Activated CD8-positive, alpha-beta T cell treated with anti-CD3 and anti-CD28 coated beads for 36 hours (primary cell): ENCODE measurements at regions not wholly inside any gene's neighbourhood (a gene's known extent, or its start where the extent isn't known, plus 50 kb on each side); places are given as distances from the start of the nearest gene placed in this dataset.

Experiments
- ATAC-seq: fragments of 200-7000 bp; cut with Tn5 transposase; one replicate; pipeline ENCODE4 v1.10.0; 2021; ENCODE audit warnings: mild to moderate bottlenecking, moderate library complexity
- CTCF ChIA-PET: fragments of 350-600 bp; sonication (Branson Sonifier 250); formaldehyde crosslinking; loops from one replicate; lab custom pipeline; 2021; ENCODE audit warnings: antibody characterized with exemption; lab: Charles Lee
- POLR2A ChIA-PET: fragments of 350-600 bp; sonication (Branson Sonifier 250); formaldehyde crosslinking; loops from one replicate; lab custom pipeline; 2021; ENCODE audit warnings: antibody characterized with exemption; lab: Charles Lee
- DNase-seq: peaks from one replicate; pipeline ENCODE4 v3.0.0-alpha.2; 2020
- H3K27ac Mint-ChIP-seq: one replicate; pipeline ENCODE4 v1.8.0; 2021; ENCODE audit warnings: mild to moderate bottlenecking, mixed read lengths
- H3K27me3 Mint-ChIP-seq: one replicate; pipeline ENCODE4 v1.8.0; 2021; ENCODE audit warnings: mixed read lengths
- H3K36me3 Mint-ChIP-seq: one replicate; pipeline ENCODE4 v1.8.0; 2021; ENCODE audit warnings: low read depth, mixed read lengths
- H3K4me1 Mint-ChIP-seq: one replicate; pipeline ENCODE4 v1.8.0; 2021; ENCODE audit warnings: low read depth, mixed read lengths
- H3K4me3 Mint-ChIP-seq: one replicate; pipeline ENCODE4 v1.8.0; 2021; ENCODE audit warnings: mild to moderate bottlenecking, moderate library complexity, mixed read lengths
- H3K9me3 Mint-ChIP-seq: one replicate; pipeline ENCODE4 v1.8.0; 2021; ENCODE audit warnings: mixed read lengths
- intact Hi-C: fragments of 100-400 bp; cut with micrococcal nuclease; formaldehyde crosslinking; loops from one replicate; pipeline ENCODE4 v1.10.0; 2022
- TF ChIP-seq, protein P1 (sequence below): fragments of 200-600 bp; IDR thresholded peaks from one replicate; pipeline ENCODE4 v1.8.0; 2022; ENCODE audit warnings: antibody characterized with exemption, mild to moderate bottlenecking

DNA sequence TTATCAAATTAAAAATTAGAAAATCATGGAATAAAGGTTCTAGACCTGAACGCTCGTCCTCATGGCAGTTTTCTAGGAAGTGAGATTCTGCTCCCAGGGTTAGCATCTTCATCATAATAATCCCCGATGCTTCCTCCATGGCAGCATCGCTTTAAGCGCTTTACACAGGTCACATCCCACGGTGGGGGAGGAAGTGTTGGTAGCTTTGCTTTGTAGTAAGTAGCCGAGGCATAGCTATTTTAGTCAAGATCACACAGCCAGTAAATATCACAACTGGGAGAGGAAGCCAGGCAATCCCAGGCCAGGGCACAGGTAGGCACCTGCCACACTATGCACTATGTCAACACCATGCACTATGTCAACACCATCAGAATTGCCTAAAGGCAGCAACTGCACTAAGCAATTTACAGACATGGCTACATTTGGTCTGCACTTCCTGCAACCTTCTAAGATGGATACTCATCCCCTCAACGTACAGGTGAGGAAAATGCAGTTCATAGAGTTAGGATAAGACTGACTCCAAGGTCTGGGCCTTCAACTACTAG lies 205.5 kb downstream of the FBXO15 start:
- Mint-ChIP-seq H3K4me3 (no peak overlapping the region), H3K9me3 (no peaks in the 10 kb centered on the region), H3K27me3 (peaks cover 1% of the 10 kb centered on the region), H3K4me1 (no peaks in the 10 kb centered on the region), H3K36me3 (no peaks in the 10 kb centered on the region), H3K27ac (no peak overlapping the region)
- TF ChIP-seq, protein P1, sequence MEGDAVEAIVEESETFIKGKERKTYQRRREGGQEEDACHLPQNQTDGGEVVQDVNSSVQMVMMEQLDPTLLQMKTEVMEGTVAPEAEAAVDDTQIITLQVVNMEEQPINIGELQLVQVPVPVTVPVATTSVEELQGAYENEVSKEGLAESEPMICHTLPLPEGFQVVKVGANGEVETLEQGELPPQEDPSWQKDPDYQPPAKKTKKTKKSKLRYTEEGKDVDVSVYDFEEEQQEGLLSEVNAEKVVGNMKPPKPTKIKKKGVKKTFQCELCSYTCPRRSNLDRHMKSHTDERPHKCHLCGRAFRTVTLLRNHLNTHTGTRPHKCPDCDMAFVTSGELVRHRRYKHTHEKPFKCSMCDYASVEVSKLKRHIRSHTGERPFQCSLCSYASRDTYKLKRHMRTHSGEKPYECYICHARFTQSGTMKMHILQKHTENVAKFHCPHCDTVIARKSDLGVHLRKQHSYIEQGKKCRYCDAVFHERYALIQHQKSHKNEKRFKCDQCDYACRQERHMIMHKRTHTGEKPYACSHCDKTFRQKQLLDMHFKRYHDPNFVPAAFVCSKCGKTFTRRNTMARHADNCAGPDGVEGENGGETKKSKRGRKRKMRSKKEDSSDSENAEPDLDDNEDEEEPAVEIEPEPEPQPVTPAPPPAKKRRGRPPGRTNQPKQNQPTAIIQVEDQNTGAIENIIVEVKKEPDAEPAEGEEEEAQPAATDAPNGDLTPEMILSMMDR = no peak
- no peak for ATAC-seq
- ChIA-PET POLR2A (no interaction called here), CTCF (no interaction called here)
- DNase-seq = no peak
- intact Hi-C loops = no loop called here

DNA sequence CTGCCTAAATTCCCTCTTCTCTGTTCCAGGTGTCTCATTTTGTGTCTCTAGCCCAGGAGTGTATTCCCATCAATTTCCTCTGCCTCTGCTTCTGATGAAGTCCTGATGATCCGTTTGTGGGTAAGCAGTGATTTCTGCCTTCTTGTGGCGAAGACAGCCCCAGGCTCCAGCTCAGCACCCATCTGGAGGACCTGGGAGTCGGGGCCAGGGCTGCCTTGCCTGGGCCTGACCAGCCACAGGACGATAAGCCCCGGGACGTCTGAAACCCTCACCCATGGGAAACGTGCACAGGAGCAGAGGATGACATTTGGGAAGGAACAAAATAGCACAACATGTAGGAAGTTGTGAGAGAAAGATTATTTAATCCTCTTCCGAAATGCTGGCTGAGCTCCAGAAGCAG lies 206.9 kb downstream of the FBXO15 start:
- Mint-ChIP-seq H3K36me3 (no peaks in the 10 kb centered on the region), H3K27ac (no peak overlapping the region), H3K4me3 (no peak overlapping the region), H3K4me1 (no peaks in the 10 kb centered on the region), H3K27me3 (peaks cover 1% of the 10 kb centered on the region), H3K9me3 (no peaks in the 10 kb centered on the region)
- ChIA-PET CTCF (no interaction called here), POLR2A (no interaction called here)
- TF ChIP-seq, protein P1 = no peak
- intact Hi-C loops = no loop called here
- DNase-seq = no peak
- ATAC-seq = no peak

DNA sequence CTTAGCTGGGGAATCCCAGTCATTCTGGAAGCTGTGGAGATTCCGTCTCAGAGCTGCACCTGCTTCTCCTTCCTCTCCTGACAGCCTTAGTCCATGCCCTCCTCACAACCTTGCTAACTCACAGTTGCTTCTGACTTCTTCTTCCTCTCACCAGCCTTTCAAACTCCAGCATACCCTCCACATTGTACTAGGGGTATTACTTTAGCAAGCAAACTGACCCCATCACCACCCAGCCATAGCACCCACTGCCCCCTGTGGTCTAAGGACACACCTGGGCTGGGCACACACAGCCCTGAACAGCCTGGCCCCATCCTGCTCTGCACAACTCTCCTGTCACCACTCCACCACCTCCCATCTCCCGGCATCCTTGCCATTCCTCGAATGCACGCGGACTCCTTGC lies 208.2 kb downstream of the FBXO15 start:
- Mint-ChIP-seq H3K4me1 (no peaks in the 10 kb centered on the region), H3K27ac (no peak overlapping the region), H3K4me3 (no peak overlapping the region), H3K27me3 (peaks cover 1% of the 10 kb centered on the region), H3K36me3 (no peaks in the 10 kb centered on the region), H3K9me3 (no peaks in the 10 kb centered on the region)
- ATAC-seq = no peak
- intact Hi-C loops = no loop called here
- TF ChIP-seq, protein P1 = no peak
- ChIA-PET CTCF (interaction anchor here (1.3 kb wide), 1 partner anchor 7 kb away, joined by 3 read pairs; no protein-coding TSS in a partner anchor), POLR2A (no interaction called here)
- no peak for DNase-seq

DNA sequence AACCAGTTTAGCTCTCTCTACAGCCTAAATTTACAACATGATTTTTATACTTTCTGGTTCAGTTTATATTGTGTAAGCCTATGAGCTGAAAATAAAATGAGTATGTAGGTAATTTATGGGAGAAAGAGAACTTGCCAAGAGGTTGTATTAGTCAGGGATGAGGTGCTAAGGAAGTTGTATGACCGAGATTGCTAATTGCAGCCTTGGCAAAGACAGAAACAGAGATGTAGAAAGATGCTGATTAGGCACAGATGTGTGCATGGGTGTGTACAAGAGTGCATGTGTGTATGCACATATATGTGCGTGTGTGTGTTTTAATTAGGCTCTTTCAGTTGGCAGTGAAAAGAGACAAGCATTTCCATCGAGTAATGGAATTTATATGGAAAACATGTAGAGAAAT lies 213.9 kb downstream of the FBXO15 start:
- TF ChIP-seq, protein P1 = no peak
- POLR2A ChIA-PET = no interaction called here
- no peaks in the 10 kb centered on the region for H3K4me1 Mint-ChIP-seq
- no peak overlapping the region for H3K27ac Mint-ChIP-seq
- no peak for ATAC-seq
- CTCF ChIA-PET = no interaction called here
- H3K27me3 Mint-ChIP-seq = peaks cover 1% of the 10 kb centered on the region
- H3K9me3 Mint-ChIP-seq = peaks cover 1% of the 10 kb centered on the region
- intact Hi-C loops = no loop called here
- H3K36me3 Mint-ChIP-seq = no peaks in the 10 kb centered on the region
- DNase-seq = no peak
- no peak overlapping the region for H3K4me3 Mint-ChIP-seq

DNA sequence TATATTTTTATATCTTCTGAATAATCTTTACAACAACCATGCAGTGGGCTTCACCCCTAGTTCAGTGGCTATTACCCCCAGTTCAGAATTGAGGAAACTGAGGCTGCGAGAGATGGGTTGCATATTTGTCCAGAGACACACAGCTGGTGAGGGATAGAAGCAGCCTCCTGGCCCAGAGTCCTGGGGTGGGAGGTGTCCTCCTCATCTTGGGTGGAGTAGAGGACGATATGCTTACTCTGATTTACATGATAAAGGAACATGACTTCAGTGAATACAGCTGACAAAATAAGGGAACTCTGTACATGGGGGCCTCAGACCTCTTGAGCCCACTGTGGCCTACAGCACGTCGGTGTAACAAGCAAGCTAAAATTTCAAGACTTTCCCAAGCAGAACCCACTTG lies 214.7 kb downstream of the FBXO15 start:
- ATAC-seq (no peak), DNase-seq (no peak)
- Mint-ChIP-seq H3K27ac (no peak overlapping the region), H3K27me3 (peaks cover 1% of the 10 kb centered on the region), H3K4me1 (no peaks in the 10 kb centered on the region), H3K4me3 (no peak overlapping the region), H3K36me3 (no peaks in the 10 kb centered on the region), H3K9me3 (peaks cover 1% of the 10 kb centered on the region)
- TF ChIP-seq, protein P1 = no peak
- CTCF ChIA-PET = interaction anchor here (1.0 kb wide), 1 partner anchor 12 kb away, joined by 3 read pairs; no protein-coding TSS in a partner anchor
- intact Hi-C loops = no loop called here
- POLR2A ChIA-PET = no interaction called here
